GM23338 (cell line): ENCODE measurements at regions not wholly inside any gene's neighbourhood (a gene's known extent, or its start where the extent isn't known, plus 50 kb on each side); places are given as distances from the start of the nearest gene placed in this dataset.

ENCODE experiments used
- ATAC-seq: fragments of 200-7000 bp; cut with Tn5 transposase; 3 replicates; pipeline ENCODE4 v1.9.1; 2020
- DNase-seq: peaks from one replicate; pipeline ENCODE4 v3.0.0-alpha.2; 2015; ENCODE audit warnings: low spot score
- H2AFZ ChIP-seq: fragments of 200-600 bp; sonication (generic); 2 replicates; pipeline ENCODE4 v1.8.0; 2016; ENCODE audit warnings: antibody characterized with exemption, mild to moderate bottlenecking, moderate library complexity
- H3F3A ChIP-seq: fragments of 200-600 bp; sonication (generic); replicated peaks from 2 replicates; pipeline ENCODE4 v1.8.0; 2017; ENCODE audit warnings: antibody characterized with exemption, mixed run types, low read depth
- H3K27ac ChIP-seq: fragments of 200-600 bp; sonication (generic); 2 replicates; pipeline ENCODE4 v1.6.1; 2016; ENCODE audit warnings: low read depth
- H3K27me3 ChIP-seq: fragments of 200-600 bp; sonication (generic); 2 replicates; pipeline ENCODE4 v1.8.0; 2016; ENCODE audit warnings: mild to moderate bottlenecking, mixed run types, moderate library complexity; ENCODE audit not compliant: insufficient read depth
- H3K36me3 ChIP-seq: fragments of 200-600 bp; sonication (generic); 2 replicates; pipeline ENCODE4 v1.8.0; 2016; ENCODE audit warnings: mild to moderate bottlenecking; ENCODE audit not compliant: insufficient read depth
- H3K4me1 ChIP-seq: fragments of 200-600 bp; sonication (generic); 2 replicates; pipeline ENCODE4 v1.8.0; 2016; ENCODE audit warnings: mild to moderate bottlenecking, moderate library complexity; ENCODE audit not compliant: insufficient read depth
- H3K4me2 ChIP-seq: fragments of 200-600 bp; sonication (generic); 2 replicates; pipeline ENCODE4 v1.7.1; 2017; ENCODE audit warnings: mixed run types
- H3K4me3 ChIP-seq: fragments of 200-600 bp; sonication (generic); 2 replicates; pipeline ENCODE4 v1.6.1; 2016; ENCODE audit warnings: mixed run types
- H3K79me2 ChIP-seq: fragments of 200-600 bp; sonication (generic); replicated peaks from 2 replicates; pipeline ENCODE4 v1.8.0; 2017; ENCODE audit warnings: mild to moderate bottlenecking; ENCODE audit not compliant: insufficient read depth
- H3K9me2 ChIP-seq: fragments of 200-600 bp; sonication (generic); 2 replicates; pipeline ENCODE4 v1.8.0; 2017; ENCODE audit not compliant: insufficient read depth
- H4K20me1 ChIP-seq: fragments of 200-600 bp; sonication (generic); replicated peaks from 2 replicates; pipeline ENCODE4 v1.8.0; 2017; ENCODE audit warnings: mild to moderate bottlenecking; ENCODE audit not compliant: insufficient read depth
- H3K27ac Mint-ChIP-seq: 2 replicates; pipeline ENCODE4 v1.8.0; 2020; ENCODE audit warnings: inconsistent platforms, mild to moderate bottlenecking, moderate library complexity, mixed read lengths
- H3K27me3 Mint-ChIP-seq: 3 replicates; pipeline ENCODE4 v1.8.0; 2022; ENCODE audit warnings: low read depth, mild to moderate bottlenecking, moderate library complexity, mixed read lengths, inconsistent platforms; ENCODE audit not compliant: insufficient read depth, poor library complexity
- H3K36me3 Mint-ChIP-seq: 3 replicates; pipeline ENCODE4 v1.8.0; 2021; ENCODE audit warnings: low read depth, mild to moderate bottlenecking, inconsistent platforms, moderate library complexity, mixed read lengths
- H3K4me1 Mint-ChIP-seq: 3 replicates; pipeline ENCODE4 v1.8.0; 2020; ENCODE audit warnings: mild to moderate bottlenecking, inconsistent platforms, mixed read lengths
- H3K4me3 Mint-ChIP-seq: 3 replicates; pipeline ENCODE4 v1.8.0; 2021; ENCODE audit warnings: moderate library complexity, mild to moderate bottlenecking, inconsistent platforms, mixed read lengths
- H3K9me3 Mint-ChIP-seq: 3 replicates; pipeline ENCODE4 v1.8.0; 2020; ENCODE audit warnings: moderate library complexity, mild to moderate bottlenecking, inconsistent platforms, mixed read lengths
- EZH2 ChIP-seq: fragments of 200-600 bp; sonication (generic); IDR thresholded peaks from one replicate; pipeline ENCODE4 v1.8.0; 2017; ENCODE audit warnings: antibody characterized with exemption, mild to moderate bottlenecking, low read depth; ENCODE audit not compliant: unreplicated experiment
- EZH2phosphoT487 ChIP-seq: fragments of 200-600 bp; sonication (generic); IDR thresholded peaks from one replicate; pipeline ENCODE4 v1.8.1; 2018; ENCODE audit warnings: antibody characterized with exemption; ENCODE audit not compliant: unreplicated experiment
- JUNB ChIP-seq: IDR thresholded peaks from one replicate; pipeline ENCODE4 v1.6.1; 2016; ENCODE audit warnings: antibody characterized with exemption; ENCODE audit not compliant: unreplicated experiment
- NANOG ChIP-seq: IDR thresholded peaks from 2 replicates; pipeline ENCODE4 v1.6.1; 2016; ENCODE audit warnings: antibody characterized with exemption, borderline replicate concordance
- STAT1 ChIP-seq: IDR thresholded peaks from one replicate; pipeline ENCODE4 v1.6.1; 2016; ENCODE audit warnings: antibody characterized with exemption; ENCODE audit not compliant: unreplicated experiment
- ZNF114 ChIP-seq: fragments of 250-450 bp; sonication (Bioruptor Pico); IDR thresholded peaks from 2 replicates; pipeline ENCODE4 v1.5.0; 2020; ENCODE audit warnings: mild to moderate bottlenecking, moderate library complexity
- ZNF331 ChIP-seq: fragments of 250-450 bp; sonication (Bioruptor Pico); IDR thresholded peaks from 2 replicates; pipeline ENCODE4 v1.5.0; 2020; ENCODE audit warnings: low read depth, mild to moderate bottlenecking, moderate library complexity
- TF ChIP-seq, protein P1 (sequence below): IDR thresholded peaks from 2 replicates; pipeline ENCODE4 v1.6.1; 2016; ENCODE audit warnings: antibody characterized with exemption
- TF ChIP-seq, protein P2 (sequence below): IDR thresholded peaks from one replicate; pipeline ENCODE4 v1.6.1; 2018; ENCODE audit warnings: antibody characterized with exemption; ENCODE audit not compliant: unreplicated experiment

DNA sequence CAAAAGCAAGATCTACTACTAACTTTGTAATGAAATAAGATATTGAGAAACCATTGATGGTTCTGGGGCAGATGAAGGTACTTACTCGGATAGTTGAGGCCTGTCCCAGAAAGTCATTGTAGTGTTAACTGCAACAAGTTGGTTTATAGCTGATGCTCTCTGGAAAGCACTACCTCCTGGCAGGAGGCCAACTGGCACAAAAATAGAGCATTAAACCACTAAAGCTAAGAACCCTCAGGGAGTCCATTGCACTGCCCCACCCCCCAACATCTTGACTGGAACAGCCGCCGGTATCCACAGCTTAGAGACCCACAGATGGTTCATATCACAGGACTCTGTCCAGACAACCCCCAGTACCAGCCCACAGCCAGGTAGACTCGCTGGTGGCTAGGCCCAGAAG is 552.5 kb upstream of the CRIM1 start:
- Histone ChIP-seq H3K4me2 (no peak overlapping the region), H3K36me3 (no peaks in the 10 kb centered on the region), H3K4me1 (no peaks in the 10 kb centered on the region), H3F3A (no peaks in the 10 kb centered on the region), H4K20me1 (no peaks in the 10 kb centered on the region), H3K9me2 (no peaks in the 10 kb centered on the region; the same call in 1 of the 2 replicates), H3K4me3 (no peak overlapping the region), H3K27ac (no peak overlapping the region), H3K79me2 (no peaks in the 10 kb centered on the region), H2AFZ (no peak overlapping the region), H3K27me3 (no peaks in the 10 kb centered on the region)
- H3K27me3 Mint-ChIP-seq: peaks cover 3% of the 10 kb centered on the region
- H3K36me3 Mint-ChIP-seq: peaks cover 2% of the 10 kb centered on the region; the same call in 1 of the 3 replicates
- H3K4me1 Mint-ChIP-seq: no peaks in the 10 kb centered on the region
- ATAC-seq (no peak), DNase-seq (no peak)
- TF ChIP-seq EZH2phosphoT487: no peak
- TF ChIP-seq, protein P1, sequence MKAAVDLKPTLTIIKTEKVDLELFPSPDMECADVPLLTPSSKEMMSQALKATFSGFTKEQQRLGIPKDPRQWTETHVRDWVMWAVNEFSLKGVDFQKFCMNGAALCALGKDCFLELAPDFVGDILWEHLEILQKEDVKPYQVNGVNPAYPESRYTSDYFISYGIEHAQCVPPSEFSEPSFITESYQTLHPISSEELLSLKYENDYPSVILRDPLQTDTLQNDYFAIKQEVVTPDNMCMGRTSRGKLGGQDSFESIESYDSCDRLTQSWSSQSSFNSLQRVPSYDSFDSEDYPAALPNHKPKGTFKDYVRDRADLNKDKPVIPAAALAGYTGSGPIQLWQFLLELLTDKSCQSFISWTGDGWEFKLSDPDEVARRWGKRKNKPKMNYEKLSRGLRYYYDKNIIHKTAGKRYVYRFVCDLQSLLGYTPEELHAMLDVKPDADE: no peak
- TF ChIP-seq STAT1: no peak
- TF ChIP-seq, protein P2, sequence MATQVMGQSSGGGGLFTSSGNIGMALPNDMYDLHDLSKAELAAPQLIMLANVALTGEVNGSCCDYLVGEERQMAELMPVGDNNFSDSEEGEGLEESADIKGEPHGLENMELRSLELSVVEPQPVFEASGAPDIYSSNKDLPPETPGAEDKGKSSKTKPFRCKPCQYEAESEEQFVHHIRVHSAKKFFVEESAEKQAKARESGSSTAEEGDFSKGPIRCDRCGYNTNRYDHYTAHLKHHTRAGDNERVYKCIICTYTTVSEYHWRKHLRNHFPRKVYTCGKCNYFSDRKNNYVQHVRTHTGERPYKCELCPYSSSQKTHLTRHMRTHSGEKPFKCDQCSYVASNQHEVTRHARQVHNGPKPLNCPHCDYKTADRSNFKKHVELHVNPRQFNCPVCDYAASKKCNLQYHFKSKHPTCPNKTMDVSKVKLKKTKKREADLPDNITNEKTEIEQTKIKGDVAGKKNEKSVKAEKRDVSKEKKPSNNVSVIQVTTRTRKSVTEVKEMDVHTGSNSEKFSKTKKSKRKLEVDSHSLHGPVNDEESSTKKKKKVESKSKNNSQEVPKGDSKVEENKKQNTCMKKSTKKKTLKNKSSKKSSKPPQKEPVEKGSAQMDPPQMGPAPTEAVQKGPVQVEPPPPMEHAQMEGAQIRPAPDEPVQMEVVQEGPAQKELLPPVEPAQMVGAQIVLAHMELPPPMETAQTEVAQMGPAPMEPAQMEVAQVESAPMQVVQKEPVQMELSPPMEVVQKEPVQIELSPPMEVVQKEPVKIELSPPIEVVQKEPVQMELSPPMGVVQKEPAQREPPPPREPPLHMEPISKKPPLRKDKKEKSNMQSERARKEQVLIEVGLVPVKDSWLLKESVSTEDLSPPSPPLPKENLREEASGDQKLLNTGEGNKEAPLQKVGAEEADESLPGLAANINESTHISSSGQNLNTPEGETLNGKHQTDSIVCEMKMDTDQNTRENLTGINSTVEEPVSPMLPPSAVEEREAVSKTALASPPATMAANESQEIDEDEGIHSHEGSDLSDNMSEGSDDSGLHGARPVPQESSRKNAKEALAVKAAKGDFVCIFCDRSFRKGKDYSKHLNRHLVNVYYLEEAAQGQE: no peak
- peaks cover 9% of the 10 kb centered on the region for H3K9me3 Mint-ChIP-seq
- no peak overlapping the region for H3K27ac Mint-ChIP-seq
- no peak overlapping the region for H3K4me3 Mint-ChIP-seq

DNA sequence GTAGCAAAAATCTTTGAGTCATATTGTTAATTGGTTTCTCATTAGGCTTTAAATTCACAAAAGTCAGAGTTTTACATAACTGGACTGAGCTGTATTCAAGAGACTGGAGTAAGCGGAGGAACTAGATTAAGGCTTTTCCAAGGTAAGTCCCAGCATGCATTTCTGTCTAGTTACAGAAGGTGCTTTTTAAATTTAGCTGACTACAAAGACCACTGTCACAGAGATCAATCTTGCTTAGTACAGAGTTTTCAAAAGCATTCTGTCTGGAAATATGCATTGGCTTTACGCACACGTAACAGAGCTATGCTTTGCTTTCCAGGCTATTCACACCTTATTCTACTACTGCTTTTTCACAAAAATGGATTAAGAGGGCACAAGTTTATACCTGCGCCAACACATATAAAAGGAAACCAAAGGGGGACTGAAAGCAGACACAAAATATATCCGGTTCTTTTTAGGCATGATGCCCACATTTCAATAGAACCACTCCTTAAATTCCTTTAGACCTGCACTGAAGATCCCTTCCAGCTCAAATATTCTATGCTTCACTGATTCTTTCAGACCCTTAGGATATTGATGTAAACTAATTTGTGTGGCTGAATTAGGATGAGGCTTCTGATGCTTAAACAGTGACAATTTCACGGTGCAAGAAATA is 560.7 kb upstream of the CRIM1 start:
- no peaks in the 10 kb centered on the region for H4K20me1 ChIP-seq
- no peaks in the 10 kb centered on the region for H3K4me1 ChIP-seq
- no peak overlapping the region for H3K4me3 ChIP-seq
- H3K27ac Mint-ChIP-seq: no peak overlapping the region
- H2AFZ ChIP-seq: 0 out of 2 replicates have a peak overlapping the region, but pooled peaks have one; percentile 5
- no peaks in the 10 kb centered on the region for H3K27me3 ChIP-seq
- H3K27ac ChIP-seq: no peak overlapping the region
- H3K36me3 ChIP-seq: no peaks in the 10 kb centered on the region
- H3K9me2 ChIP-seq: peaks cover 7% of the 10 kb centered on the region
- no peak overlapping the region for H3K4me2 ChIP-seq
- H3K4me3 Mint-ChIP-seq: no peak overlapping the region
- H3K36me3 Mint-ChIP-seq: no peaks in the 10 kb centered on the region; the same call in 2 of the 3 replicates
- H3F3A ChIP-seq: no peaks in the 10 kb centered on the region
- ATAC-seq (no peak), DNase-seq (no peak)
- H3K4me1 Mint-ChIP-seq: peaks cover 6% of the 10 kb centered on the region
- peaks cover 5% of the 10 kb centered on the region; the same call in 1 of the 3 replicates for H3K9me3 Mint-ChIP-seq
- peaks cover 3% of the 10 kb centered on the region for H3K27me3 Mint-ChIP-seq
- H3K79me2 ChIP-seq: no peaks in the 10 kb centered on the region
- TF ChIP-seq, protein P1: no peak
- TF ChIP-seq EZH2: no peak
- TF ChIP-seq EZH2phosphoT487: no peak
- no peak for TF ChIP-seq NANOG
- no peak for TF ChIP-seq JUNB
- TF ChIP-seq ZNF331 (CRISPR knock-in tag): no peak
- no peak for TF ChIP-seq ZNF114 (CRISPR knock-in tag)
